ENCODE measurements at regions not wholly inside any gene's neighbourhood (a gene's known extent, or its start where the extent isn't known, plus 50 kb on each side); places are given as distances from the start of the nearest gene placed in this dataset.
"Not testable (repeated sequence)": the region's sequence is repeated elsewhere in the genome, so short reads cannot be mapped to it uniquely, and the experiment has no call there.

GRCh38 chr6:119405114-119405513, 55.6 kb upstream of the MAN1A1 start:
- H3K27me3 ChIP-seq (ENCODE audit: insufficient read depth, low read length); H3K9me3 ChIP-seq (ENCODE audit: insufficient read depth, low read depth, low read length): not testable (repeated sequence)

More at GRCh38 chr6:119405114-119405513, 55.6 kb upstream of the MAN1A1 start:
- not testable (repeated sequence) for H3K4me1 ChIP-seq (ENCODE audit: insufficient read depth, low read length); H3K9ac ChIP-seq (ENCODE audit: low read depth, low read length); H3K27ac ChIP-seq (ENCODE audit: low read length); H3K4me3 ChIP-seq (ENCODE audit: low read length); H3K36me3 ChIP-seq (ENCODE audit: insufficient read depth, low read depth, low read length)
